Kidney (tissue), 13 donors: ENCODE measurements at regions not wholly inside any gene's neighbourhood (a gene's known extent, or its start where the extent isn't known, plus 50 kb on each side); places are given as distances from the start of the nearest gene placed in this dataset.

ENCODE experiments used
- DNase-seq, 5 donors: peaks; one replicate each; pipeline ENCODE4 v3.0.0-alpha.2; 2013 to 2020
- FAIRE-seq: peaks from 2 replicates; lab custom pipeline; 2012; peaks lifted over from hg19 to GRCh38; lab: Jason Lieb, UNC
- H3K27ac ChIP-seq, 2 donors: one replicate each; pipeline ENCODE4 v1.7.0; 2013; ENCODE audit warnings: low read depth in 2 of 2, low read length in 2 of 2, inconsistent platforms in 1 of 2
- H3K27me3 ChIP-seq: one replicate; pipeline ENCODE4 v1.7.1; 2013; ENCODE audit warnings: low read length, inconsistent platforms; ENCODE audit not compliant: control insufficient read depth, insufficient read depth
- H3K36me3 ChIP-seq, 3 donors: one replicate each; pipeline versions ENCODE4 v1.7.0 to v1.7.1; 2013; ENCODE audit warnings: low read length in 3 of 3, control low read depth in 1 of 3, inconsistent platforms in 1 of 3; ENCODE audit not compliant: insufficient read depth in 3 of 3, control insufficient read depth in 2 of 3
- H3K4me1 ChIP-seq, 3 donors: one replicate each; pipeline versions ENCODE4 v1.7.0 to v1.7.1; 2013; ENCODE audit warnings: low read length in 3 of 3, inconsistent platforms in 1 of 3, low read depth in 1 of 3; ENCODE audit not compliant: control insufficient read depth in 2 of 3, insufficient read depth in 2 of 3
- H3K4me3 ChIP-seq, 3 donors: one replicate each; pipeline versions ENCODE4 v1.7.0 to v1.8.1; 2013; ENCODE audit warnings: low read length in 3 of 3, control low read depth in 1 of 3, inconsistent platforms in 1 of 3
- H3K9ac ChIP-seq, 3 donors: one replicate each; pipeline versions ENCODE4 v1.7.0 to v1.7.1; 2013; ENCODE audit warnings: low read length in 3 of 3, control low read depth in 1 of 3, inconsistent platforms in 1 of 3
- H3K9me3 ChIP-seq, 3 donors: one replicate each; pipeline versions ENCODE4 v1.7.0 to v1.7.1; 2013; ENCODE audit warnings: low read length in 3 of 3, control low read depth in 1 of 3, inconsistent platforms in 1 of 3; ENCODE audit not compliant: control insufficient read depth in 2 of 3, insufficient read depth in 1 of 3
- intact Hi-C: fragments of 100-400 bp; cut with DNase I; formaldehyde crosslinking; loops from one replicate; pipeline ENCODE4 v1.11.1; 2022
- TF ChIP-seq, protein P1 (sequence below): IDR thresholded peaks from 3 replicates; pipeline ENCODE4 v1.5.1; 2012; ENCODE audit warnings: mild to moderate bottlenecking, moderate library complexity, borderline replicate concordance; ENCODE audit not compliant: insufficient read depth; ENCODE audit errors: extremely low read depth
- donor health status: control.
- donor health status: control.
- donor health status: control.
- donor health status: control.
- donor health status: control.
- donor health status: DM: yes; HTN: yes; CAD: no.
- donor health status: Normal renal cell carcinoma (clear cell type).

DNA sequence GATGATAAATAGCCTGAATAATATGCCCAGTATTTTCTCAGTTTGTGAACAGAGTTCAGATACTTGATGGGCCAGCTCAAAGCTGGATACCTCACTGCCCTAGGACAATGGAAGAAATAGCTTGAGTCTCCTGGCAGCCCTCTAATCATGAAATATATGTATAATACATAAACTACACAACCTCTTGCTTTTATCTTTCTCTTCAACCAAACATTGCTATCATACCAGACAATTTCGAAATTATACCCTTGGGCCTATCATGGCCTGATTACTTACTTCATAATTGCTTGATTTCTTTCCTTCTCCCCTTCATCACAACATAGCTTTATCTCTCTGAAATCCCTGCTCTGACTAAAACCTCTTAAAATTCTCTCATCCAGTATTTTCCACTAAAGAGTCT lies 1144.9 kb upstream of the C9orf72 start:
- TF ChIP-seq, protein P1, sequence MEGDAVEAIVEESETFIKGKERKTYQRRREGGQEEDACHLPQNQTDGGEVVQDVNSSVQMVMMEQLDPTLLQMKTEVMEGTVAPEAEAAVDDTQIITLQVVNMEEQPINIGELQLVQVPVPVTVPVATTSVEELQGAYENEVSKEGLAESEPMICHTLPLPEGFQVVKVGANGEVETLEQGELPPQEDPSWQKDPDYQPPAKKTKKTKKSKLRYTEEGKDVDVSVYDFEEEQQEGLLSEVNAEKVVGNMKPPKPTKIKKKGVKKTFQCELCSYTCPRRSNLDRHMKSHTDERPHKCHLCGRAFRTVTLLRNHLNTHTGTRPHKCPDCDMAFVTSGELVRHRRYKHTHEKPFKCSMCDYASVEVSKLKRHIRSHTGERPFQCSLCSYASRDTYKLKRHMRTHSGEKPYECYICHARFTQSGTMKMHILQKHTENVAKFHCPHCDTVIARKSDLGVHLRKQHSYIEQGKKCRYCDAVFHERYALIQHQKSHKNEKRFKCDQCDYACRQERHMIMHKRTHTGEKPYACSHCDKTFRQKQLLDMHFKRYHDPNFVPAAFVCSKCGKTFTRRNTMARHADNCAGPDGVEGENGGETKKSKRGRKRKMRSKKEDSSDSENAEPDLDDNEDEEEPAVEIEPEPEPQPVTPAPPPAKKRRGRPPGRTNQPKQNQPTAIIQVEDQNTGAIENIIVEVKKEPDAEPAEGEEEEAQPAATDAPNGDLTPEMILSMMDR: no peak
- H3K27ac ChIP-seq: no peak overlapping the region
- H3K9me3 ChIP-seq: no peaks in the 10 kb centered on the region
- no peaks in the 10 kb centered on the region for H3K36me3 ChIP-seq
- DNase-seq: no peak
- H3K9ac ChIP-seq: no peak overlapping the region
- H3K4me1 ChIP-seq: no peaks in the 10 kb centered on the region
- no peak for FAIRE-seq
- H3K27me3 ChIP-seq: no peaks in the 10 kb centered on the region
- no peak overlapping the region for H3K4me3 ChIP-seq
- intact Hi-C loops: no loop called here

DNA sequence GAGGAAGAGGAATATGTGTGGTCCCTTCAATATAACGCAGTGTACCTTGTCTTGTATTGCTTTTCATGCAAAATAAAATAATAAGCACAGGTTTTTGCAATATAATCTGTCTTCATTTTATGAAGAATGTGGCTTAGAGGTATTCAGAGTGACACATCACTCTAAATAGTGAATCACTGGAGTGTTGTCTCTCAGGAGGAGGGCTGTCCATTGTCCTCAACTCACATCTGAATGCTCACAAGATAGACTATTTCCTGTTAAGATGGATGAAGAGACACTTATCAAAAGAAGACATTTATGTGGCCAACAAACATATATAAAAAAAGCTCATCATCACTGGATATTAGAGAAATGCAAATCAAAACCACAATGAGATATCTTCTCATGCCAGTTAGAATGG lies 1147.5 kb upstream of the C9orf72 start:
- Histone ChIP-seq H3K4me3 (no peak overlapping the region), H3K36me3 (no peaks in the 10 kb centered on the region), H3K27ac (no peak overlapping the region), H3K27me3 (no peaks in the 10 kb centered on the region), H3K9ac (no peak overlapping the region), H3K4me1 (no peaks in the 10 kb centered on the region), H3K9me3 (no peaks in the 10 kb centered on the region)
- DNase-seq (no peak), FAIRE-seq (no peak)
- intact Hi-C loops: no loop called here
- TF ChIP-seq, protein P1: no peak

DNA sequence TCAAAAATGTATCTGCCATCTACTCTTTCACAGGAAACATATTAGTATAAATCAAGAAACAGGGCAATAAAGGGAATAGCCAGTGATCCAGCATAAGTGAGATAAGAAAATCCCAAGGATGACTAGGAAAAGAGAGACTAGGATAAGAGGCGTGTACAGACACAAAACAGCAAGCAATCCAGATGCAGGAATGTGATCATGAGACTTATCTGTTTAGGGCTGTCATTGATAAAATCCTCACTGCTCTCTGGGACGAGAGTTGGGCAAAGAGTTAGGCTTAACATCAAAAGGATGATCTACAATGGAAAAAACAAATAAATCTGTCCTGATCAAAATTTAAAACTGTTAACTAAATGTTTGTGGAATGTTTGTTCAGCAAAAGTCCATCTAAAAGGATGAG lies 1156.8 kb upstream of the C9orf72 start:
- no peaks in the 10 kb centered on the region for H3K4me1 ChIP-seq
- no peak overlapping the region for H3K9ac ChIP-seq
- intact Hi-C loops: no loop called here
- H3K4me3 ChIP-seq: no peak overlapping the region
- H3K9me3 ChIP-seq: no peaks in the 10 kb centered on the region
- H3K27ac ChIP-seq: no peak overlapping the region
- TF ChIP-seq, protein P1: no peak
- FAIRE-seq: no peak
- H3K36me3 ChIP-seq: no peaks in the 10 kb centered on the region
- DNase-seq: no peak
- H3K27me3 ChIP-seq: no peaks in the 10 kb centered on the region

DNA sequence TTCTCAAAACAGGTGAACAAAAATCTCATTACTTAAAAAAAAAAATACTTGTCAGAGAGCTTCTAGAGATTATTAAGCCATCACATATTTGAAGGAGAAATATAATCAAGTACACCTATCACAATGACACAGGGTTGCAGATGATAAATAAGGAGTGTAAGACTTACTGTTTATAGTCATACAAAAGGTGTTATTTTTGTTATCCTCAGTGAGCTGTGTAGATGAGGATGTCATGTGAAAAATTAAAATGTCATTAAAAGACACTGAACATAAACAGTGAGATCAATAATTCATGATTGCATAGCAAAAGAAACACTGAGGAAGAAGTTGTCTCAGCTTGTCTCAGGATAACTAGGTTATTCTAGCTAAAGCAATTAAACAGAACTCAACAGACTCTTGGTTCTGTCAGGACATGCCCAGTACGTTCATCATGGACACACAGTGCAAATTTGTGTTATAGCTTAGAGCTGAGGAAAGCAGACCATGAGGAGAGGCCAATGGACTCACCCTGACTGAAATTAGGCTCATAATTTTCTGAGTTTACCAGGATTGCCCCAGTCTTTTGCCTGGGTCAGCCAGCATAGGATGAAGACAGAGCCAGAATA lies 1162.6 kb upstream of the C9orf72 start:
- H3K4me3 ChIP-seq: no peak overlapping the region
- no peak for DNase-seq
- H3K4me1 ChIP-seq: no peaks in the 10 kb centered on the region
- no peak for FAIRE-seq
- intact Hi-C loops: no loop called here
- no peak overlapping the region for H3K9ac ChIP-seq
- H3K27me3 ChIP-seq: no peaks in the 10 kb centered on the region
- H3K9me3 ChIP-seq: no peaks in the 10 kb centered on the region
- no peak overlapping the region for H3K27ac ChIP-seq
- no peaks in the 10 kb centered on the region for H3K36me3 ChIP-seq
- TF ChIP-seq, protein P1: no peak
